Prostate gland (tissue), 2 donors: ENCODE measurements at regions not wholly inside any gene's neighbourhood (a gene's known extent, or its start where the extent isn't known, plus 50 kb on each side); places are given as distances from the start of the nearest gene placed in this dataset.

Source experiments
- POLR2A ChIP-seq: fragments of 450-650 bp; IDR thresholded peaks from one replicate; pipeline ENCODE4 v1.6.1; 2016; ENCODE audit warnings: antibody characterized with exemption, mild to moderate bottlenecking
- POLR2AphosphoS5 ChIP-seq: sonication (generic); formaldehyde crosslinking; IDR thresholded peaks from one replicate; pipeline ENCODE4 v1.6.1; 2017; ENCODE audit warnings: antibody characterized with exemption
- TF ChIP-seq, protein P1 (sequence below), 4 experiments: fragments of 200-600 bp in 2 of 4; fragments of 450-650 bp in 2 of 4; sonication (generic) in 2 of 4; IDR thresholded peaks; 1 replicate in 3 of 4; 2 replicates in 1 of 4; pipeline ENCODE4 v1.5.1; 2016 to 2019; ENCODE audit warnings: antibody characterized with exemption in 4 of 4, mild to moderate bottlenecking in 2 of 4, moderate library complexity in 2 of 4

- TF ChIP-seq, protein P1, sequence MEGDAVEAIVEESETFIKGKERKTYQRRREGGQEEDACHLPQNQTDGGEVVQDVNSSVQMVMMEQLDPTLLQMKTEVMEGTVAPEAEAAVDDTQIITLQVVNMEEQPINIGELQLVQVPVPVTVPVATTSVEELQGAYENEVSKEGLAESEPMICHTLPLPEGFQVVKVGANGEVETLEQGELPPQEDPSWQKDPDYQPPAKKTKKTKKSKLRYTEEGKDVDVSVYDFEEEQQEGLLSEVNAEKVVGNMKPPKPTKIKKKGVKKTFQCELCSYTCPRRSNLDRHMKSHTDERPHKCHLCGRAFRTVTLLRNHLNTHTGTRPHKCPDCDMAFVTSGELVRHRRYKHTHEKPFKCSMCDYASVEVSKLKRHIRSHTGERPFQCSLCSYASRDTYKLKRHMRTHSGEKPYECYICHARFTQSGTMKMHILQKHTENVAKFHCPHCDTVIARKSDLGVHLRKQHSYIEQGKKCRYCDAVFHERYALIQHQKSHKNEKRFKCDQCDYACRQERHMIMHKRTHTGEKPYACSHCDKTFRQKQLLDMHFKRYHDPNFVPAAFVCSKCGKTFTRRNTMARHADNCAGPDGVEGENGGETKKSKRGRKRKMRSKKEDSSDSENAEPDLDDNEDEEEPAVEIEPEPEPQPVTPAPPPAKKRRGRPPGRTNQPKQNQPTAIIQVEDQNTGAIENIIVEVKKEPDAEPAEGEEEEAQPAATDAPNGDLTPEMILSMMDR (IDR thresholded peaks at IDR 0.05), result no peak
- no peak for TF ChIP-seq POLR2AphosphoS5
- TF ChIP-seq POLR2A, result no peak
These were observed 87.7 kb upstream of the KLF4 start for GRCh38 chr9:107577140-107577776.
